GM23338 (cell line): ENCODE measurements at regions not wholly inside any gene's neighbourhood (a gene's known extent, or its start where the extent isn't known, plus 50 kb on each side); places are given as distances from the start of the nearest gene placed in this dataset.
"Not testable (repeated sequence)": the region's sequence is repeated elsewhere in the genome, so short reads cannot be mapped to it uniquely, and the experiment has no call there.

Source experiments
- CREB1 ChIP-seq: fragments of 250-450 bp; sonication (Bioruptor Pico); IDR thresholded peaks from 2 replicates; pipeline ENCODE4 v1.5.0; 2020; ENCODE audit warnings: low read depth, mild to moderate bottlenecking, moderate library complexity
- CTCF ChIP-seq, 2 experiments: fragments of 200-600 bp in 1 of 2; sonication (generic) in 1 of 2; conservative IDR thresholded peaks; 2 replicates each; pipeline versions ENCODE4 v1.5.1 to v1.6.1; 2016 to 2017; ENCODE audit warnings: antibody characterized with exemption in 2 of 2, low read depth in 2 of 2, mild to moderate bottlenecking in 2 of 2, moderate library complexity in 1 of 2
- EZH2 ChIP-seq: fragments of 200-600 bp; sonication (generic); IDR thresholded peaks from one replicate; pipeline ENCODE4 v1.8.0; 2017; ENCODE audit warnings: antibody characterized with exemption, mild to moderate bottlenecking, low read depth; ENCODE audit not compliant: unreplicated experiment
- EZH2phosphoT487 ChIP-seq: fragments of 200-600 bp; sonication (generic); IDR thresholded peaks from one replicate; pipeline ENCODE4 v1.8.1; 2018; ENCODE audit warnings: antibody characterized with exemption; ENCODE audit not compliant: unreplicated experiment
- JUNB ChIP-seq: IDR thresholded peaks from one replicate; pipeline ENCODE4 v1.6.1; 2016; ENCODE audit warnings: antibody characterized with exemption; ENCODE audit not compliant: unreplicated experiment
- NANOG ChIP-seq: IDR thresholded peaks from 2 replicates; pipeline ENCODE4 v1.6.1; 2016; ENCODE audit warnings: antibody characterized with exemption, borderline replicate concordance
- POLR2AphosphoS5 ChIP-seq: IDR thresholded peaks from 2 replicates; pipeline ENCODE4 v1.6.1; 2016; ENCODE audit warnings: antibody characterized with exemption, low read depth
- REST ChIP-seq: IDR thresholded peaks from one replicate; pipeline ENCODE4 v1.6.1; 2018; ENCODE audit warnings: antibody characterized with exemption; ENCODE audit not compliant: unreplicated experiment
- STAT1 ChIP-seq: IDR thresholded peaks from one replicate; pipeline ENCODE4 v1.6.1; 2016; ENCODE audit warnings: antibody characterized with exemption; ENCODE audit not compliant: unreplicated experiment
- ZNF114 ChIP-seq: fragments of 250-450 bp; sonication (Bioruptor Pico); IDR thresholded peaks from 2 replicates; pipeline ENCODE4 v1.5.0; 2020; ENCODE audit warnings: mild to moderate bottlenecking, moderate library complexity
- ZNF331 ChIP-seq: fragments of 250-450 bp; sonication (Bioruptor Pico); IDR thresholded peaks from 2 replicates; pipeline ENCODE4 v1.5.0; 2020; ENCODE audit warnings: low read depth, mild to moderate bottlenecking, moderate library complexity
- ZNF462 ChIP-seq: fragments of 250-450 bp; sonication (Bioruptor Pico); IDR thresholded peaks from 2 replicates; pipeline ENCODE4 v1.5.0; 2020; ENCODE audit warnings: mild to moderate bottlenecking, moderate library complexity
- TF ChIP-seq, protein P1 (sequence below): IDR thresholded peaks from 2 replicates; pipeline ENCODE4 v1.6.1; 2016; ENCODE audit warnings: antibody characterized with exemption

DNA sequence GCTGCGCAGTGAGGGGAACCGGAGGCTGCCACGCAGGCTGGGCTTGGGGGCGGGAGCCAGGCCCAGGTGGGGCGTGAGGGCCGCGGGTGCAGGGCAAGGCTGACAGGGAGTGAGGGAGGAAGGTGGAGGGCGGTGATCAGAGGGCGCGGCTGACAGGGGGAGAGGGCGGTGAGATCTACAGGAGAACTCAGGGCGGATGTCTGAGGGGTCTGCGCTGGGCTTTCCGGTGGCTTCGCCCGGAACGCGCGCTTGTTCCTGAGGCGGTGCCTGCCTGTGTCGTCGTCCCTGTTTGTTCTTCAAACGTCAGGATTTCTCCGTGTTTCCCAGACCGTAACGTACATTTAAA, 248.5 kb upstream of the NPAP1 start:
- TF ChIP-seq REST; POLR2AphosphoS5; CTCF (conservative IDR thresholded peaks at IDR 0.05; ENCODE audit: low read depth in 2 of 2); EZH2; CREB1; EZH2phosphoT487; STAT1; NANOG; JUNB; ZNF331 (CRISPR knock-in tag); ZNF462 (CRISPR knock-in tag); ZNF114: not testable (repeated sequence)
- TF ChIP-seq, protein P1, sequence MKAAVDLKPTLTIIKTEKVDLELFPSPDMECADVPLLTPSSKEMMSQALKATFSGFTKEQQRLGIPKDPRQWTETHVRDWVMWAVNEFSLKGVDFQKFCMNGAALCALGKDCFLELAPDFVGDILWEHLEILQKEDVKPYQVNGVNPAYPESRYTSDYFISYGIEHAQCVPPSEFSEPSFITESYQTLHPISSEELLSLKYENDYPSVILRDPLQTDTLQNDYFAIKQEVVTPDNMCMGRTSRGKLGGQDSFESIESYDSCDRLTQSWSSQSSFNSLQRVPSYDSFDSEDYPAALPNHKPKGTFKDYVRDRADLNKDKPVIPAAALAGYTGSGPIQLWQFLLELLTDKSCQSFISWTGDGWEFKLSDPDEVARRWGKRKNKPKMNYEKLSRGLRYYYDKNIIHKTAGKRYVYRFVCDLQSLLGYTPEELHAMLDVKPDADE: not testable (repeated sequence)
